ENCODE measurements at regions not wholly inside any gene's neighbourhood (a gene's known extent, or its start where the extent isn't known, plus 50 kb on each side); places are given as distances from the start of the nearest gene placed in this dataset.
"Not testable (repeated sequence)": the region's sequence is repeated elsewhere in the genome, so short reads cannot be mapped to it uniquely, and the experiment has no call there.

- no peak for FAIRE-seq
Observed at GRCh38 chr13:71213252-71213821, 653.7 kb downstream of the DACH1 start.

- no peak for FAIRE-seq
Observed at GRCh38 chr13:71210861-71211260, 656.1 kb downstream of the DACH1 start.

GRCh38 chr13:71209217-71209616, 657.8 kb downstream of the DACH1 start:
- no peak for FAIRE-seq

GRCh38 chr13:71184583-71184982, 682.4 kb downstream of the DACH1 start:
- not testable (repeated sequence) for FAIRE-seq

- FAIRE-seq, result not testable (repeated sequence)
Observed at GRCh38 chr13:71183352-71183751, 683.7 kb downstream of the DACH1 start.

GRCh38 chr13:71171740-71172139, 695.3 kb downstream of the DACH1 start:
- no peak for FAIRE-seq

- no peak for FAIRE-seq
Observed at GRCh38 chr13:71169180-71169579, 697.8 kb downstream of the DACH1 start.

GRCh38 chr13:71156550-71156949, 710.5 kb downstream of the DACH1 start:
- FAIRE-seq, result no peak

- FAIRE-seq, result no peak
Observed at GRCh38 chr13:71149498-71150363, 717.3 kb downstream of the DACH1 start.

- FAIRE-seq, result no peak
Observed at GRCh38 chr13:71149046-71149445, 718.0 kb downstream of the DACH1 start.

- FAIRE-seq, result no peak
Observed at GRCh38 chr13:71148396-71148795, 718.6 kb downstream of the DACH1 start.

GRCh38 chr13:71144883-71145282, 722.1 kb downstream of the DACH1 start:
- no peak for FAIRE-seq

- no peak for FAIRE-seq
Observed at GRCh38 chr13:71137101-71137500, 729.9 kb downstream of the DACH1 start.

- no peak for FAIRE-seq
Observed at GRCh38 chr13:71124230-71124629, 742.8 kb downstream of the DACH1 start.

- no peak for FAIRE-seq
Observed at GRCh38 chr13:71118779-71119364, 748.1 kb downstream of the DACH1 start.

GRCh38 chr13:71117920-71118319, 749.1 kb downstream of the DACH1 start:
- no peak for FAIRE-seq

- FAIRE-seq, result no peak
Observed at GRCh38 chr13:71115301-71115700, 751.7 kb downstream of the DACH1 start.

GRCh38 chr13:71096421-71096820, 770.6 kb downstream of the DACH1 start:
- no peak for FAIRE-seq

GRCh38 chr13:71090990-71091389, 776.0 kb downstream of the DACH1 start:
- FAIRE-seq, result no peak

GRCh38 chr13:71089056-71089455, 777.9 kb downstream of the DACH1 start:
- no peak for FAIRE-seq

GRCh38 chr13:71087432-71087831, 779.6 kb downstream of the DACH1 start:
- FAIRE-seq, result no peak

GRCh38 chr13:71087006-71087405, 780.0 kb downstream of the DACH1 start:
- no peak for FAIRE-seq

GRCh38 chr13:71082631-71083030, 784.4 kb downstream of the DACH1 start:
- no peak for FAIRE-seq

GRCh38 chr13:71079638-71080037, 787.4 kb downstream of the DACH1 start:
- FAIRE-seq, result no peak
